ENCODE measurements at regions not wholly inside any gene's neighbourhood (a gene's known extent, or its start where the extent isn't known, plus 50 kb on each side); places are given as distances from the start of the nearest gene placed in this dataset.

DNA sequence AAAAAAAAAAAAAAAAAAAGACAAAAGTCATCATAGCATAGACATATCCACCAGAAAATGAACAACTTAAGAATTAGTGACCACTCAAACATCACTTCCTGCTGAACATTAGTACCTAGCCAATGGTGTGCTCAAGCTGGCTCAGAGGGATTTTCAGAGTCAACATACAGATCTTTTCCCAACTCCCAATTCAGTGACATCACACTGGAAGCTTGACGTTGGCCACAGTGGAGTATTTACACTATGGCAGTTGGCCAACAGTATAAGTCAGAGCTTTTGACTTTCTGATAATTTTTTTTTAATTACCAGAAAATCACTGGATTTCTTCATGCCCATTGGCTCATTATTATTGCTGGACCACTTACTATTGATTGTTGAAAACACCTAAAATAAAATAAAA is 383.5 kb downstream of the ARHGEF28 start:
- no peaks in the 10 kb centered on the region for H3K36me3 ChIP-seq
- no peak overlapping the region for H3K4me3 ChIP-seq
- no peak overlapping the region for H3K9ac ChIP-seq (ENCODE audit: low read depth in 2 of 2, low read length in 2 of 2)
- intact Hi-C loops (cut with DNase I), result no loop called here
- H3K4me1 ChIP-seq, result no peaks in the 10 kb centered on the region
- no peak overlapping the region for H3K27ac ChIP-seq
- TF ChIP-seq, protein P1, sequence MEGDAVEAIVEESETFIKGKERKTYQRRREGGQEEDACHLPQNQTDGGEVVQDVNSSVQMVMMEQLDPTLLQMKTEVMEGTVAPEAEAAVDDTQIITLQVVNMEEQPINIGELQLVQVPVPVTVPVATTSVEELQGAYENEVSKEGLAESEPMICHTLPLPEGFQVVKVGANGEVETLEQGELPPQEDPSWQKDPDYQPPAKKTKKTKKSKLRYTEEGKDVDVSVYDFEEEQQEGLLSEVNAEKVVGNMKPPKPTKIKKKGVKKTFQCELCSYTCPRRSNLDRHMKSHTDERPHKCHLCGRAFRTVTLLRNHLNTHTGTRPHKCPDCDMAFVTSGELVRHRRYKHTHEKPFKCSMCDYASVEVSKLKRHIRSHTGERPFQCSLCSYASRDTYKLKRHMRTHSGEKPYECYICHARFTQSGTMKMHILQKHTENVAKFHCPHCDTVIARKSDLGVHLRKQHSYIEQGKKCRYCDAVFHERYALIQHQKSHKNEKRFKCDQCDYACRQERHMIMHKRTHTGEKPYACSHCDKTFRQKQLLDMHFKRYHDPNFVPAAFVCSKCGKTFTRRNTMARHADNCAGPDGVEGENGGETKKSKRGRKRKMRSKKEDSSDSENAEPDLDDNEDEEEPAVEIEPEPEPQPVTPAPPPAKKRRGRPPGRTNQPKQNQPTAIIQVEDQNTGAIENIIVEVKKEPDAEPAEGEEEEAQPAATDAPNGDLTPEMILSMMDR (IDR thresholded peaks at IDR 0.05), result no peak
- no peak for DNase-seq
- no peaks in the 10 kb centered on the region for H3K27me3 ChIP-seq
- H3K9me3 ChIP-seq, result no peaks in the 10 kb centered on the region

DNA sequence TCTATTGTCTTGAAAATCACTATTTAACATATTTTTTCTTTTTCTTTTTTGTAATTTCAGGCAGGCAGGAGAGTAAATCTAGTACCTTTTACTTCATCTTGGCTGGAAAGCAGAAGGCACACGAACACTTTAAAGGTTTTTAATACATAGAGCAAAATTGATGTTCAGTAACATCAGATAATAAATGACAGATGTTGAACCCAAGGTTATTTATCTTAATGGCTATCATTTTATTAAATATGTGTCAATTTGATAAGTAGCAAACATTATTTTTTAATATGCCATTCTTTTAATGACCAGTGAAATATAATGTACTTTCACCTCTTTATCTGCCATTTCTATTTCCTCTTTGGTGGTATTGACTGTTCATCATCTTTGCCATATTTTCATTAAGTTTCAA is 381.2 kb downstream of the ARHGEF28 start:
- no peak overlapping the region for H3K27ac ChIP-seq
- intact Hi-C loops (cut with DNase I), result no loop called here

DNA sequence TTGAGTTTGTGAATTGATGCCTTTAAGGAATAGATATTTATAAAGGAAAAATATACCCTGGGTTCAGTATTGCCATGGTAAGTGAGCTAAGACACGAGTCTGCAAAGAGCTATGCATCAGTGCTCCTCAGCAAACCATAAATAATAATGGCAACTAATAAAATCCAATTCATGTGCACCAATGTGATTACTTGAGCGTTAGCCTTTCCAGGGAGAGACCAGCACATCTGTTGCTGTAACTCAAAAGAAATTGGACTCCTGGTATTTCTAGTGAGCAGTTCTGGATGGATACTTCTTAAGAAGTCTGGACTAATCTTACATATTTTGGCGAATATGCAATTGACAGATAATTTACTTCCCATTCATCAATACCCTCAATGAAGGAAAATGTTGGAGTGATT is 373.3 kb downstream of the ARHGEF28 start:
- no peak overlapping the region for H3K27ac ChIP-seq
- no peaks in the 10 kb centered on the region for H3K9me3 ChIP-seq
- no peaks in the 10 kb centered on the region for H3K36me3 ChIP-seq
- DNase-seq, result no peak
- H3K9ac ChIP-seq (ENCODE audit: low read depth in 2 of 2, low read length in 2 of 2), result no peak overlapping the region
- H3K27me3 ChIP-seq, result no peaks in the 10 kb centered on the region
- intact Hi-C loops (cut with DNase I), result no loop called here
- no peak overlapping the region for H3K4me3 ChIP-seq
- TF ChIP-seq, protein P1 (IDR thresholded peaks at IDR 0.05), result no peak
- H3K4me1 ChIP-seq, result no peaks in the 10 kb centered on the region

More for the DNA sequence above, 381.2 kb downstream of the ARHGEF28 start:
- H3K4me1 ChIP-seq, result no peaks in the 10 kb centered on the region
- no peaks in the 10 kb centered on the region for H3K36me3 ChIP-seq
- no peaks in the 10 kb centered on the region for H3K9me3 ChIP-seq
- DNase-seq, result no peak
- TF ChIP-seq, protein P1 (IDR thresholded peaks at IDR 0.05), result no peak
- no peak overlapping the region for H3K9ac ChIP-seq (ENCODE audit: low read depth in 2 of 2, low read length in 2 of 2)
- no peaks in the 10 kb centered on the region for H3K27me3 ChIP-seq
- H3K4me3 ChIP-seq, result no peak overlapping the region

DNA sequence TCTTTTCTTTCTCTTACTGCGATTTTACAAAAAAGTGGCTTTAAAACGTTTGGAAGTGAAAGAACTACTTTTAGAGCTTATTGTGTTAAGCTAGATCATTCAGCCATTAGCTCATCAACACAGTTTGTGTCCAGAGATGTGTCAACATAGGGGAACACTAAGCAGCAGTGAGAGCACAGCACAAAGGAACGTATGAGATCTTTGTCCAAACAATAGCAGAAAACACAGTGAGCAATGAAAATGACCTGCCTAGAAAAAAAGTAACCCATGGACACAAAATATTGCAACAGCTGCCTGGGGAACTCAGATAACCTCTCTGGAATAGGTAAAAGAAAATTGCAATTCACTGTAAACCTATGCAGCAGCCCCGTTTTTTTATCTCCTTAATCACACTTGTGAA is 372.5 kb downstream of the ARHGEF28 start:
- no peak overlapping the region for H3K4me3 ChIP-seq
- no peaks in the 10 kb centered on the region for H3K27me3 ChIP-seq
- H3K36me3 ChIP-seq, result no peaks in the 10 kb centered on the region
- no peak overlapping the region for H3K9ac ChIP-seq (ENCODE audit: low read depth in 2 of 2, low read length in 2 of 2)
- TF ChIP-seq, protein P1 (IDR thresholded peaks at IDR 0.05), result no peak
- intact Hi-C loops (cut with DNase I), result no loop called here
- H3K9me3 ChIP-seq, result no peaks in the 10 kb centered on the region
- no peaks in the 10 kb centered on the region for H3K4me1 ChIP-seq
- no peak overlapping the region for H3K27ac ChIP-seq
- DNase-seq, result no peak

DNA sequence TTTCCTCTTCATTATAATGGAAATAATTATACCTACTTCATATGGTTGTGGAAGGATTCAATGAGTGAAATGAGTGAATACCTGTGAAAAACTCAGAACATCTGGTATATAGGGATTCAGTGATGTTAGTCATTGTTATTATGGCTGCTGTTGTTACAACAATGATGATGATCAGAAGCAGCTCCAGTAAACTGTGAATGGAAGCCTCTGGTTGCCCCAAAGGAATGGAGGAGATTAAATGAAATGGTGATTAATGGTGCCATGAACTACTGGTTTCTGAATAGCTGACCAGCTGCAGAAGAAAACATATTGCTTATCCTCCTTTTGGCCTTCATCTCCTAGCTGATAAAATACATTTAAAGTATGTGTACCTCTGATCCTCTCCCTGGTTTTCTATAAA is 372.0 kb downstream of the ARHGEF28 start:
- no peak for DNase-seq
- intact Hi-C loops (cut with DNase I), result no loop called here
- Histone ChIP-seq H3K4me1 (no peaks in the 10 kb centered on the region), H3K27me3 (no peaks in the 10 kb centered on the region), H3K36me3 (no peaks in the 10 kb centered on the region), H3K9ac (ENCODE audit: low read depth in 2 of 2, low read length in 2 of 2) (no peak overlapping the region), H3K9me3 (no peaks in the 10 kb centered on the region), H3K4me3 (no peak overlapping the region), H3K27ac (no peak overlapping the region)
- TF ChIP-seq, protein P1 (IDR thresholded peaks at IDR 0.05), result no peak

All from colonic mucosa (tissue), 4 donors.